Omental fat pad (tissue), 3 donors: ENCODE measurements at regions not wholly inside any gene's neighbourhood (a gene's known extent, or its start where the extent isn't known, plus 50 kb on each side); places are given as distances from the start of the nearest gene placed in this dataset.

Experiments
- ATAC-seq: fragments of 150-250 bp; one replicate; pipeline ENCODE4 v1.9.1; 2016; ENCODE audit warnings: mild to moderate bottlenecking, moderate library complexity; ENCODE audit not compliant: low FRiP score
- DNase-seq: peaks from one replicate; pipeline ENCODE4 v3.0.0-alpha.2; 2019; ENCODE audit warnings: low spot score
- CTCF ChIP-seq, 3 donors: fragments of 450-650 bp; IDR thresholded peaks; one replicate each; pipeline ENCODE4 v1.5.1; 2016 to 2017; ENCODE audit warnings: antibody characterized with exemption in 3 of 3, mild to moderate bottlenecking in 3 of 3, moderate library complexity in 2 of 3

GRCh38 chr18:67599277-67599676, 82.8 kb upstream of the DSEL start:
- DNase-seq (no peak), ATAC-seq (no peak)
- no peak for TF ChIP-seq CTCF (IDR thresholded peaks at IDR 0.05)

DNA sequence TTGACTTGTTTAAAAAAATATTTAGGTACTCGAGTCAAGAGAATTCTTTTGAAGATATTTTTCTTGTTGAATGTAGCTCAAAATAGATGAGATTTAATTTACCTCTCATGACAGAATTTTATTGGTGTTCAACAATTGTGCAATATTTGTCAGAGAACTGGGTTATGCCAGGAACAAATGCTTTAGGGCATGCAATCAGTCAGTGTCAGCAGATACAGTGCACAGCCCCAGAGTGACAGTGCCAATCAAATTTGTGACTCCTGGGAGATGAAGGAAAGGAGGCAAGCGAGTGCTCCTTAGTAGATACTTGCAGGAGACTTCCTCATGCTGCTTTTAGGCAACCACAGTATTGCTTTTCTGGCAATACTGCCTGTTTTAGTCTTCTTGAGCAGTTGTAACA, 81.2 kb upstream of the DSEL start:
- TF ChIP-seq CTCF (IDR thresholded peaks at IDR 0.05) = no peak
- DNase-seq = no peak
- no peak for ATAC-seq

GRCh38 chr18:67596003-67596402, 79.5 kb upstream of the DSEL start:
- no peak for ATAC-seq
- no peak for TF ChIP-seq CTCF (IDR thresholded peaks at IDR 0.05)
- no peak for DNase-seq

- ATAC-seq (no peak), DNase-seq (no peak)
- TF ChIP-seq CTCF (IDR thresholded peaks at IDR 0.05) = no peak
These were observed 74.1 kb upstream of the DSEL start for GRCh38 chr18:67590571-67591141.

GRCh38 chr18:67589325-67589724, 72.8 kb upstream of the DSEL start:
- DNase-seq = no peak
- TF ChIP-seq CTCF (IDR thresholded peaks at IDR 0.05) = no peak
- ATAC-seq = no peak

DNA sequence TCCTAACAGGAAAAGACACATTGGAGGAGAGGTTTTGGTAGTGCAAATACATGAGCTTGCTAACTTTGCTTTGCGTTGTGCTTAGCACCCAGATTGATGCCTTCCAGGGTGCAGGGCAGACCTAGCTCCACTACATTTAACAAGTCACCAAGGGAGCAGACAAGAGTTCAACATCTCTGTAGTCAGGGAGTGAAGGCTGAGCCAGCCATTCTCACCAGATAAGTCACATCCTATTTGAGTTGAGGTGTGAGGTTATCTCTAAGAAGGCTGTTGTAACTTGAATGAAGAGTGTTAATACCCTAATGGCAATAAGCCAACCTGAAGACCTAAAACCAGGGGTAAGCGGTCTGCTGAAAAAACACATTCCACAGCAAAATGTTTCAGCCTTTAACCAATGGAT, 69.6 kb upstream of the DSEL start:
- ATAC-seq = no peak
- DNase-seq = no peak
- TF ChIP-seq CTCF (IDR thresholded peaks at IDR 0.05) = no peak

GRCh38 chr18:67583621-67584020, 67.1 kb upstream of the DSEL start:
- ATAC-seq (no peak), DNase-seq (no peak)
- TF ChIP-seq CTCF (IDR thresholded peaks at IDR 0.05) = no peak
